T-cell (primary cell): ENCODE measurements at regions not wholly inside any gene's neighbourhood (a gene's known extent, or its start where the extent isn't known, plus 50 kb on each side); places are given as distances from the start of the nearest gene placed in this dataset.

Experiments
- ATAC-seq, 4 experiments: fragments of 200-7000 bp in 3 of 4; fragments of 150-1000 bp in 1 of 4; cut with Tn5 transposase; replicated peaks in 1 of 4; 1 replicate in 3 of 4; 2 replicates in 1 of 4; pipeline ENCODE4 v1.10.0; 2021; ENCODE audit warnings: moderate library complexity in 3 of 4, mild to moderate bottlenecking in 2 of 4, moderate number of reproducible peaks in 1 of 4
- CTCF ChIA-PET, 2 donors: fragments of 300-600 bp; sonication (Branson Sonifier 250); formaldehyde crosslinking; loops; one replicate each; lab custom pipeline; 2022; ENCODE audit warnings: antibody characterized with exemption in 2 of 2; lab: Charles Lee
- POLR2A ChIA-PET, 2 donors: fragments of 300-600 bp; sonication (Branson Sonifier 250); formaldehyde crosslinking; loops; one replicate each; lab custom pipeline; 2022; ENCODE audit warnings: antibody characterized with exemption in 2 of 2; lab: Charles Lee
- DNase-seq, 35 experiments: peaks; one replicate each; pipeline versions ENCODE4 v3.0.0 to v3.0.0-alpha.2; 2013 to 2023
- H3K27ac ChIP-seq: one replicate; pipeline ENCODE4 v1.5.1; 2013; ENCODE audit warnings: low read length
- H3K27me3 ChIP-seq, 2 experiments: replicated peaks in 1 of 2; 1 replicate in 1 of 2; 2 replicates in 1 of 2; pipeline versions ENCODE4 v1.6.1 to v1.7.0; 2013; ENCODE audit warnings: low read length in 1 of 2, mixed read lengths in 1 of 2; ENCODE audit not compliant: control insufficient read depth in 2 of 2, insufficient read depth in 2 of 2; ENCODE audit errors: extremely low read depth in 1 of 2
- H3K36me3 ChIP-seq, 2 donors: 1 replicate in 1 of 2; 2 replicates in 1 of 2; pipeline versions ENCODE4 v1.6.1 to v1.7.0; 2013; ENCODE audit warnings: low read length in 1 of 2; ENCODE audit not compliant: control insufficient read depth in 2 of 2, insufficient read depth in 1 of 2; ENCODE audit errors: extremely low read depth in 1 of 2
- H3K4me1 ChIP-seq, 2 experiments: 1 replicate in 1 of 2; 2 replicates in 1 of 2; pipeline versions ENCODE4 v1.6.1 to v1.7.0; 2013; ENCODE audit warnings: low read length in 2 of 2, mixed read lengths in 1 of 2; ENCODE audit not compliant: insufficient read depth in 2 of 2, control insufficient read depth in 1 of 2; ENCODE audit errors: extremely low read depth in 1 of 2
- H3K4me3 ChIP-seq, 2 donors: 1 replicate in 1 of 2; 2 replicates in 1 of 2; pipeline versions ENCODE4 v1.5.1 to v1.7.0; 2013; ENCODE audit warnings: mild to moderate bottlenecking in 2 of 2, low read length in 1 of 2, moderate library complexity in 1 of 2; ENCODE audit not compliant: control insufficient read depth in 1 of 2; ENCODE audit errors: extremely low read depth in 1 of 2
- H3K9me3 ChIP-seq: 2 replicates; pipeline ENCODE4 v1.7.0; 2013
- H3K27ac Mint-ChIP-seq, 2 donors: one replicate each; pipeline ENCODE4 v1.8.0; 2020 to 2021; ENCODE audit warnings: mild to moderate bottlenecking in 2 of 2, mixed read lengths in 2 of 2
- H3K27me3 Mint-ChIP-seq, 2 donors: one replicate each; pipeline ENCODE4 v1.8.0; 2021 to 2022; ENCODE audit warnings: mixed read lengths in 2 of 2
- H3K36me3 Mint-ChIP-seq: one replicate; pipeline ENCODE4 v1.8.0; 2021; ENCODE audit warnings: mixed read lengths
- H3K4me1 Mint-ChIP-seq, 3 donors: one replicate each; pipeline ENCODE4 v1.8.0; 2020 to 2022; ENCODE audit warnings: mixed read lengths in 3 of 3, mild to moderate bottlenecking in 1 of 3
- H3K4me3 Mint-ChIP-seq, 3 donors: one replicate each; pipeline ENCODE4 v1.8.0; 2020 to 2022; ENCODE audit warnings: mild to moderate bottlenecking in 3 of 3, mixed read lengths in 3 of 3, moderate library complexity in 3 of 3
- H3K9me3 Mint-ChIP-seq, 3 donors: one replicate each; pipeline ENCODE4 v1.8.0; 2020 to 2022; ENCODE audit warnings: mixed read lengths in 3 of 3
- WGBS: methylation state at CpG from one replicate; pipeline ENCODE4 v1.1.5; 2013; ENCODE audit warnings: missing lambda C conversion rate; ENCODE audit not compliant: insufficient coverage; 5-methylcytosine and 5-hydroxymethylcytosine counted together

GRCh38 chr17:6195123-6195522 lies 124.9 kb downstream of the WSCD1 start:
- Histone ChIP-seq H3K27ac (no peak overlapping the region), H3K4me1 (no peaks in the 10 kb centered on the region), H3K4me3 (no peak overlapping the region), H3K27me3 (peaks cover 0 to 11% of the 10 kb centered on the region in 2 experiments), H3K9me3 (no peaks in the 10 kb centered on the region), H3K36me3 (no peaks in the 10 kb centered on the region)
- Mint-ChIP-seq H3K36me3 (no peaks in the 10 kb centered on the region), H3K4me3 (no peak overlapping the region), H3K9me3 (peaks cover 0 to 4% (median 0%) of the 10 kb centered on the region in 3 donors), H3K4me1 (no peaks in the 10 kb centered on the region), H3K27me3 (peaks cover 7 to 19% of the 10 kb centered on the region in 2 donors), H3K27ac (no peak overlapping the region)
- DNase-seq (no peak), ATAC-seq (no peak)
- no CpG with 5 or more reads among the region's 1 CpG for WGBS
- POLR2A ChIA-PET, result no interaction called here
- CTCF ChIA-PET, result no interaction called here

GRCh38 chr17:6191405-6192324 lies 121.5 kb downstream of the WSCD1 start:
- no peak for DNase-seq
- Mint-ChIP-seq H3K27me3 (peaks cover 14 to 20% of the 10 kb centered on the region in 2 donors), H3K36me3 (no peaks in the 10 kb centered on the region), H3K9me3 (peaks cover 0 to 4% (median 0%) of the 10 kb centered on the region in 3 donors), H3K4me3 (no peak overlapping the region), H3K4me1 (no peaks in the 10 kb centered on the region), H3K27ac (no peak overlapping the region)
- no peaks in the 10 kb centered on the region for H3K36me3 ChIP-seq
- peaks cover 0 to 19% of the 10 kb centered on the region in 2 experiments for H3K27me3 ChIP-seq
- no peak for ATAC-seq
- H3K27ac ChIP-seq, result no peak overlapping the region
- no peak overlapping the region for H3K4me3 ChIP-seq
- no peaks in the 10 kb centered on the region for H3K9me3 ChIP-seq
- POLR2A ChIA-PET, result no interaction called here
- no peaks in the 10 kb centered on the region for H3K4me1 ChIP-seq
- CTCF ChIA-PET, result no interaction called here
- 71% methylated on average over 12 of the region's 18 CpGs for WGBS

- no peaks in the 10 kb centered on the region for H3K9me3 Mint-ChIP-seq
- POLR2A ChIA-PET, result no interaction called here
- peaks cover 21 to 24% of the 10 kb centered on the region in 2 donors for H3K27me3 Mint-ChIP-seq
- no peak for DNase-seq
- no peaks in the 10 kb centered on the region for H3K4me1 Mint-ChIP-seq
- Histone ChIP-seq H3K4me3 (no peak overlapping the region), H3K4me1 (no peaks in the 10 kb centered on the region), H3K9me3 (no peaks in the 10 kb centered on the region), H3K27me3 (peaks cover 0 to 22% of the 10 kb centered on the region in 2 experiments), H3K27ac (no peak overlapping the region), H3K36me3 (no peaks in the 10 kb centered on the region)
- H3K27ac Mint-ChIP-seq, result no peak overlapping the region
- no peak overlapping the region for H3K4me3 Mint-ChIP-seq
- CTCF ChIA-PET, result no interaction called here
- no peaks in the 10 kb centered on the region for H3K36me3 Mint-ChIP-seq
- 61% methylated on average over 10 of the region's 10 CpGs for WGBS
- no peak for ATAC-seq
Observed at GRCh38 chr17:6187836-6188235, 117.7 kb downstream of the WSCD1 start.

- Mint-ChIP-seq H3K27me3 (peaks cover 27 to 30% of the 10 kb centered on the region in 2 donors), H3K36me3 (no peaks in the 10 kb centered on the region), H3K4me3 (no peak overlapping the region), H3K4me1 (no peaks in the 10 kb centered on the region), H3K27ac (no peak overlapping the region), H3K9me3 (no peaks in the 10 kb centered on the region)
- Histone ChIP-seq H3K27ac (no peak overlapping the region), H3K4me1 (no peaks in the 10 kb centered on the region), H3K27me3 (peaks cover 0 to 22% of the 10 kb centered on the region in 2 experiments), H3K9me3 (no peaks in the 10 kb centered on the region), H3K36me3 (no peaks in the 10 kb centered on the region), H3K4me3 (no peak overlapping the region)
- no peak for ATAC-seq
- ChIA-PET CTCF (no interaction called here), POLR2A (interaction anchor here in 1 of 2 donors (0.6 kb wide), 1 partner anchor 26 kb away, joined by 6 read pairs; no protein-coding TSS in a partner anchor)
- no CpG with 5 or more reads among the region's 1 CpG for WGBS
- DNase-seq, result no peak
Observed at GRCh38 chr17:6186998-6187397, 116.8 kb downstream of the WSCD1 start.

- Histone ChIP-seq H3K27ac (no peak overlapping the region), H3K27me3 (peaks cover 0 to 13% of the 10 kb centered on the region in 2 experiments), H3K4me1 (no peaks in the 10 kb centered on the region), H3K9me3 (no peaks in the 10 kb centered on the region), H3K36me3 (no peaks in the 10 kb centered on the region), H3K4me3 (no peak overlapping the region)
- Mint-ChIP-seq H3K27ac (no peak overlapping the region), H3K27me3 (peaks cover 26 to 27% of the 10 kb centered on the region in 2 donors), H3K4me3 (no peak overlapping the region), H3K36me3 (no peaks in the 10 kb centered on the region), H3K4me1 (no peaks in the 10 kb centered on the region), H3K9me3 (peaks cover 0 to 4% (median 0%) of the 10 kb centered on the region in 3 donors)
- ATAC-seq (no peak), DNase-seq (no peak)
- no CpG with 5 or more reads among the region's 3 CpGs for WGBS
- ChIA-PET CTCF (no interaction called here), POLR2A (no interaction called here)
Observed at GRCh38 chr17:6184508-6184907, 114.3 kb downstream of the WSCD1 start.

- Mint-ChIP-seq H3K9me3 (peaks cover 0 to 4% (median 0%) of the 10 kb centered on the region in 3 donors), H3K4me3 (no peak overlapping the region), H3K4me1 (no peaks in the 10 kb centered on the region), H3K27ac (no peak overlapping the region), H3K36me3 (no peaks in the 10 kb centered on the region), H3K27me3 (peaks cover 28 to 34% of the 10 kb centered on the region in 2 donors)
- no peak for ATAC-seq
- Histone ChIP-seq H3K9me3 (no peaks in the 10 kb centered on the region), H3K27me3 (peaks cover 0 to 25% of the 10 kb centered on the region in 2 experiments), H3K27ac (no peak overlapping the region), H3K4me3 (no peak overlapping the region), H3K36me3 (no peaks in the 10 kb centered on the region), H3K4me1 (no peaks in the 10 kb centered on the region)
- DNase-seq, result no peak
- ChIA-PET POLR2A (no interaction called here), CTCF (no interaction called here)
- 38% methylated on average over 4 of the region's 6 CpGs for WGBS
Observed at GRCh38 chr17:6179017-6179416, 108.8 kb downstream of the WSCD1 start.
